ENCODE measurements at regions not wholly inside any gene's neighbourhood (a gene's known extent, or its start where the extent isn't known, plus 50 kb on each side); places are given as distances from the start of the nearest gene placed in this dataset.

DNA sequence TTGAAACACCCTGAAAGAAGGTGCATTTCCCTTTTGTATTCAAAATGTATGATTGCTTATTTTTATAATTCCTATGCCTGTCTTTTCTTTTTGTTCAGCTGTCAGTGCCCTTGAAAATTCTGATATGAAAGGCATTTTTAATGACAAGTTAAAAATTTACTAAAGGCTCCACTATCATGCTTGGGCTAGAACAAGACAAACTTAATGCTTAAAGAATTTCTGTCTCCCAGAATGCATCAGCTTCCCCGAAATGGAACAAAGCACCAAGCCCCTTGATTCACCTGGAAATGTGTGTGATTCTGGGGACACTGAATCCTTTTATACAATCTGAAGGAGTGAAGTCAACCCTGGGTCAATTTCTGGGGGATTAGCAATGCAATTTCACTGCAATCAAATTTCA, 457.5 kb downstream of the LMO4 start:
- Mint-ChIP-seq H3K36me3 (ENCODE audit: low read depth) (no peaks in the 10 kb centered on the region), H3K27me3 (ENCODE audit: insufficient read depth) (peaks cover 4% of the 10 kb centered on the region), H3K4me1 (ENCODE audit: low read depth) (no peaks in the 10 kb centered on the region), H3K27ac (no peak overlapping the region), H3K4me3 (no peak overlapping the region), H3K9me3 (no peaks in the 10 kb centered on the region)
- intact Hi-C loops (cut with micrococcal nuclease), result no loop called here
- DNase-seq (ENCODE audit: low spot score), result no peak

DNA sequence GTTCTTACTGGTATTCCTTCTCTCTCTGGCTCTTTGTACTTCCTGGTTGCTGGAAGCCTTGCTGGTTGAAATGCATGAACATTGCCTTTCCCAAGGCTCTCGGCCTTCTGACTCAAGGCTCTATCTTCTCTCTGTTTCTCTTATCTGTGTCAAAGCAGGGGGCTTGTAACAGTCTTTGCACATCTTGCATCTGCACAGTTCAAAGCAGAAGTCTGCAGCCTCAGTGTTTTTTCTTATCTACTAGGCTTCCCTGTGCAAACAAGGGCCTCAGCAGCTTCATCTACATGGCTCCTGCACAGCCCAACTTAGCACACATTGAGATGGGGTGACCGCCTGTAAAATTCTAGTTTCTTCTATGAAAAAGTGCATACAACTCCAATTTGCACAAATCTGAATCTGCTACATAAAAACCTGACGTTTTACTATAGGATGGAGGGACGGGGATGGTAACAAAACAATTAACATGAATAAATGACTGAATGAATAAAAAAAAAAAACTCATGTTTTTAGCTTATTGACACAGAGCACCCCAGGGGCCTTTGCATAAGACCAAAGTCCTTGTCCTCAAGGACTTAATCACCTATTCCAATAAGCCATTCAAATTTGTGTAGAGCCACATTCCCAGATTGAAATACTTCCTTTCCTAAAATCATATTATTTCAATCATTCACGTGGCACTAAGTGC, 458.3 kb downstream of the LMO4 start:
- intact Hi-C loops (cut with micrococcal nuclease), result no loop called here
- Mint-ChIP-seq H3K9me3 (no peaks in the 10 kb centered on the region), H3K4me1 (ENCODE audit: low read depth) (no peaks in the 10 kb centered on the region), H3K4me3 (no peak overlapping the region), H3K36me3 (ENCODE audit: low read depth) (no peaks in the 10 kb centered on the region), H3K27me3 (ENCODE audit: insufficient read depth) (peaks cover 2% of the 10 kb centered on the region), H3K27ac (no peak overlapping the region)
- no peak for DNase-seq (ENCODE audit: low spot score)

DNA sequence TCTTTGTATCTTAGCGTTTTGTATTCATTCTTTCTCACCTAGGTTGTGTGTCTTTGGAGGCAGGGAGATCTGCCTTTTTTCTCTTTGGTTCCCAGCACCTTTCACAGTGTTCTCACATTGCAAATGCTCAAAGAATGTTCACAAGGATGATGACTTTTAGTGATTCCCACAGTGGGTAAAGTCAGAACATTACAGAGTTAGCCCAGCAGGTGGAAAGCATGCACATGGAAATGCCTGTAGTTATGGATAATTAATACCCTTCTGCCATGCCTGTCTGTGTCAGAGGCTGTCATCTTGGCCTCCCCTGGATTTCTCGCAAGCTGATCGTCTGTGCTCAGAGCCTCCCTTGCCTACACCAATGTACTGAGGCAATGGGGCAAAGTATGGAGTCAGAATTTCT, 458.9 kb downstream of the LMO4 start:
- Mint-ChIP-seq H3K4me1 (ENCODE audit: low read depth) (no peaks in the 10 kb centered on the region), H3K9me3 (no peaks in the 10 kb centered on the region), H3K36me3 (ENCODE audit: low read depth) (no peaks in the 10 kb centered on the region), H3K27me3 (ENCODE audit: insufficient read depth) (peaks cover 5% of the 10 kb centered on the region), H3K27ac (no peak overlapping the region), H3K4me3 (no peak overlapping the region)
- DNase-seq (ENCODE audit: low spot score), result no peak
- intact Hi-C loops (cut with micrococcal nuclease), result no loop called here

DNA sequence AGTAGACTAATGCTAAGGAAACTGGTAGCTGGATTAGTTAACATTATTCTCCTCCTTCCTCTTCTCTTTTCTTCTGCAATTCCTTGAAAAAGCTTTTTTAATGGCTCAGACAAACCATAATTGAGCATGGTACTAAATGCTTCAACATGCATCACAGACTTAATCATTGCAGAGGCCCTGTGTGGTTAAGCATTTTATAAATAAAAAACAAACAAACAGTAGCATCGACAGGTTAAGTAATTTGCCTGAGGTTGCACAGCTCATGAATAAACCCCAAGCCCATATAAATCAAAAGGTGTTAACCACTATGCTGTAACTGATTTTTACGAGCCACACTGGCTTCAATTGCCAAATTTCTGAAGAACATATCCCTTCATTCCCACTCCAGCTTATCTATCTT, 462.1 kb downstream of the LMO4 start:
- H3K27me3 Mint-ChIP-seq (ENCODE audit: insufficient read depth), result peaks cover 6% of the 10 kb centered on the region
- H3K4me1 Mint-ChIP-seq (ENCODE audit: low read depth), result no peaks in the 10 kb centered on the region
- no peak overlapping the region for H3K4me3 Mint-ChIP-seq
- intact Hi-C loops (cut with micrococcal nuclease), result no loop called here
- no peaks in the 10 kb centered on the region for H3K9me3 Mint-ChIP-seq
- no peaks in the 10 kb centered on the region for H3K36me3 Mint-ChIP-seq (ENCODE audit: low read depth)
- no peak overlapping the region for H3K27ac Mint-ChIP-seq
- no peak for DNase-seq (ENCODE audit: low spot score)

DNA sequence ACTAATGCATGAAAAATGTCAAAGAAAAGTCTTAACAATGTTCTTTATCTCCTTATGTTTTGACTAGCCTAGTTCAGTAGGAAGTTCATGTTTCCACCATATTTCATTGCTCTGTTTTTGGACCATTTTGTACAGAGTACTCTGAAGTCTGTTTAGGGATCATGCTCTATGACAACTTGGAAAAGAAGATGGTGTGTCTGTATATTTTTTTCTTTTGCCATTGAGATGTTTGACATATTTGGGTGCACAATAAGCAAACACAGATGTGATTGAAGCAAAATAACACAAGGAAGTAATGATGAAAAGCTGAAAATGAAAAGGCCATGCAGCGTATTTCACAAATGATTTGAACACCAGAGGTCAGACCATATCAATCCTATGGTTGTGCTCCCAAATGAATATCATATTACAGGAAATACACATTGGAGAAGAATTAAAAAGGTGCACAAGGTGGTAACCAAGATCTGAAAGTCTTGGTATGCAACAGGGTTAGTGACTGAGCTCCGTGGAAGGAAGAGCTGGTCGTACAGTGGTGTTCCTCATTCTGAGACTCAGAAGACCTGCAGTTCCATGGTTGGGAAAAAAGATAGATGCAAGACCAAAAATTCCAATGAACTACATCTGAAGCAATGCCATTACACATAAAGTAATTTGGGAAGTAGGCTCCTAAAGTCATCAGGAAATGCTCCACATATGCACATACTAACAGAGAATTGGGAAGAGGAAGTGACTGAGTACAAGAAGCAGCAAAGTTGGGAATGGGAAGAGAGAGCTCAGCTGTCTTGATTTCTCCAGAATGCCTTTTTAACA, 463.5 kb downstream of the LMO4 start:
- H3K4me1 Mint-ChIP-seq (ENCODE audit: low read depth), result no peaks in the 10 kb centered on the region
- H3K9me3 Mint-ChIP-seq, result no peaks in the 10 kb centered on the region
- no peak for DNase-seq (ENCODE audit: low spot score)
- peaks cover 6% of the 10 kb centered on the region for H3K27me3 Mint-ChIP-seq (ENCODE audit: insufficient read depth)
- intact Hi-C loops (cut with micrococcal nuclease), result no loop called here
- no peak overlapping the region for H3K4me3 Mint-ChIP-seq
- H3K36me3 Mint-ChIP-seq (ENCODE audit: low read depth), result no peaks in the 10 kb centered on the region
- no peak overlapping the region for H3K27ac Mint-ChIP-seq

DNA sequence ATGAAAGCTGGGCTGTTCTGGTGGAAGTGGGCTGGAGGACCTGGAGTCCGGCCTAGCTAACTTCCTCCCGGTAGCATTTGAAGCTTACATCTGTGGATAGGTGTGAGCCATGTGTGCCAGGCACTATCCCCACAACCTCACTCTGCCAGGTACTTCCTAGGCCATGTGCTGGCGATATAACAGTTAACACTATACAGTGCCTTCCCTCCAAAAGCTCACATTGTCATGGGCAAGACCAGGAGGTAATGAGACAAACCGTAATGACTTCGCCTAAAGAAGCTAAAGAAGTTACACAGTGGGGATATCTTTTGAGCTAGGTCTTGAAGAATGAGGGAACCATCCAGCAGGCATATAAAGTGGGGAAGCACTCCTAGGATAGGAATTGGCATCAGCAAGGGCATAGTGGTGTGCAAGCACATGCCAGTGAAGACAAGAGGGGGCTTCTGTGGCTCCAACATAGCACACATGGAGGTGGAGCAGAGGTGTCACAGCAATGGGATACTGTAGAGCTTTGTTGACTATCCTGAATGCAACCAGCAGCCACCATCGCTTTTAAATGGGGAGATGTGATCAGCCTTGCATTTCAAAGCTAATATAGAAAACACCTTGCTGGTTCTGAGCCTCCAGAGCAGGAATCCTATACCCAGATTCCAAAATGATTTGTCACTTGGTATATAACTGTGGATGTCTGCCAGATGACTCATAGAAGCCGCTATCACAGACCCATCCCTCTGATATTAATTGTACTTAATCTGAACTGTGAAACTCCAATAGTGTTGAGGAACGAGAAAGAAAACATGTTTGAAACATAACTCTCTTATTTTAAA, 466.3 kb downstream of the LMO4 start:
- Mint-ChIP-seq H3K4me3 (no peak overlapping the region), H3K9me3 (no peaks in the 10 kb centered on the region), H3K27ac (no peak overlapping the region), H3K27me3 (ENCODE audit: insufficient read depth) (peaks cover 4% of the 10 kb centered on the region), H3K4me1 (ENCODE audit: low read depth) (no peaks in the 10 kb centered on the region), H3K36me3 (ENCODE audit: low read depth) (no peaks in the 10 kb centered on the region)
- DNase-seq (ENCODE audit: low spot score), result no peak
- intact Hi-C loops (cut with micrococcal nuclease), result no loop called here

DNA sequence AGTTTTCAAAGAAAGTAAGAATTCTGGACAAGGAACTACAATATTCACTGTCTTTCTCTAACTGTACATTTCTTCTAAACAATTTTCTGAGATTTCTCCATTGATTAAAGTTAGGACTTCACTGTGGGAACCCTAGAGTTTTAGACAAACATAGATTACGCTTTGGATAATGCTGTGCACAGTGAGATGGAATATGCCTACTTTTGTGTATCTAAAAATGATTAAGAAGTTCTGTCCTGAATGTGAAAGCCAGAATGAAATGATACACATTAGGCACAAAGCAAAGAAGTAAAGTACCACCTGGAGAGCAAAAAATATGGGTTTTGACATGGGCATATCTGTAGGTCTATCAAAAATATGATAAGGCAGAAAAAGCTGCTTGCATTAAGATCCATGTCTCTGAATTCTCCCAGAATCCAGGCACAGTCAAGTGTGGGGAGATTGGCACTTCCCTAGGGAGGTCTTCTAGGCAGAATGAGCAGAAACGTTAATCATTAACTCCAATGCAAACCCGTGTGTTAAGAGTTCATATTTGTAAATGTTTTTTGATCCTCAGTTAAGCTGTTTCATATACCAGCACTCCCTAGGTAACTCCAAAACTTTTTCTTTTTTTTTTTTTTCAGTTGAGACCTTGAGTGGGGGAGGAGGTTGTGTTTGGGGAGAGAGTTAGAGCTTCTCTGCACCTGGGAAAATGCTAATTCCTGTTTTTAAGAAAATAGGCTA, 467.1 kb downstream of the LMO4 start:
- H3K4me3 Mint-ChIP-seq, result no peak overlapping the region
- no peak overlapping the region for H3K27ac Mint-ChIP-seq
- no peaks in the 10 kb centered on the region for H3K9me3 Mint-ChIP-seq
- H3K27me3 Mint-ChIP-seq (ENCODE audit: insufficient read depth), result peaks cover 4% of the 10 kb centered on the region
- H3K36me3 Mint-ChIP-seq (ENCODE audit: low read depth), result no peaks in the 10 kb centered on the region
- intact Hi-C loops (cut with micrococcal nuclease), result no loop called here
- DNase-seq (ENCODE audit: low spot score), result no peak
- no peaks in the 10 kb centered on the region for H3K4me1 Mint-ChIP-seq (ENCODE audit: low read depth)

DNA sequence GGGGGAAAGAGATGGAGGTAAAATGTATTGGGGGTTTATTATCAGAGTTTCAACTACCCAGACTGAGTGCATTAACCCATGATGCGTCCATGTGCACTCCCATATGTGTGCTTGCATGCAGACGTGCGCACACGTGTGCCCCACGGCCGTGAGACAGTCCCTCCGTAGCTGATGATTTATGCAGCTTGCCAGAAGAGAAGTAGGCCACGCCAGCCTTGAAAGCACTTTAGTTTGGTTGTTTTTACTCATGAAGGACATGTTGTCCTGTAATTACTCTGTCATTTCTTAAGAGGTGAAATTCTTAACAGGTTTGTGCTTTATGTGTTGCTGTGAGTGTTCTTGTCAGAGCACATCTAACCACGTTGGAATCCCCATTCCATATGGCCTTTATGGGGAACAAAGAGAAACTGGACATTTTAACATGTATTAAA, 467.8 kb downstream of the LMO4 start:
- H3K36me3 Mint-ChIP-seq (ENCODE audit: low read depth), result no peaks in the 10 kb centered on the region
- H3K27ac Mint-ChIP-seq, result no peak overlapping the region
- H3K27me3 Mint-ChIP-seq (ENCODE audit: insufficient read depth), result peaks cover 4% of the 10 kb centered on the region
- no peaks in the 10 kb centered on the region for H3K9me3 Mint-ChIP-seq
- H3K4me3 Mint-ChIP-seq, result no peak overlapping the region
- intact Hi-C loops (cut with micrococcal nuclease), result no loop called here
- H3K4me1 Mint-ChIP-seq (ENCODE audit: low read depth), result no peaks in the 10 kb centered on the region
- no peak for DNase-seq (ENCODE audit: low spot score)

DNA sequence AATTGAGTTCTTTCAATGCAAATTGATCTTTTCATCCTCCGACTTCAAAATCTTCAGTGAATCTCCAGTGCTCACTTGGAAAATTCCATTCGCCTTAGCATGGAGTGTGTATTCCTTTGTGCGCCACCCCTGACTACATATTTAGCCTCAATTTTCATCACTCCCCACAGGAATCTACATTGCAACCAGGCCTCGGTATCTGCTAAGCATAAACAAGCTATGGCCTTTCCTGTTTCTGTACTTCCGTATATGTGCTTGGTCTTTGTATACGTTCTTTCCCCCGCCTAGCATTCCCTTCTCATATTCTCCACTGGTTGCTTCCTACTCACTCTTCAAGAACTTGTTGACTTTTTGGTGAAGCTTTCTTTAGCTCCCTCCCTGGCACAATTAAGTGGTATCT, 470.8 kb downstream of the LMO4 start:
- H3K4me1 Mint-ChIP-seq (ENCODE audit: low read depth), result no peaks in the 10 kb centered on the region
- H3K4me3 Mint-ChIP-seq, result no peak overlapping the region
- H3K27me3 Mint-ChIP-seq (ENCODE audit: insufficient read depth), result peaks cover 4% of the 10 kb centered on the region
- DNase-seq (ENCODE audit: low spot score), result no peak
- H3K27ac Mint-ChIP-seq, result no peak overlapping the region
- intact Hi-C loops (cut with micrococcal nuclease), result no loop called here
- no peaks in the 10 kb centered on the region for H3K9me3 Mint-ChIP-seq
- no peaks in the 10 kb centered on the region for H3K36me3 Mint-ChIP-seq (ENCODE audit: low read depth)

DNA sequence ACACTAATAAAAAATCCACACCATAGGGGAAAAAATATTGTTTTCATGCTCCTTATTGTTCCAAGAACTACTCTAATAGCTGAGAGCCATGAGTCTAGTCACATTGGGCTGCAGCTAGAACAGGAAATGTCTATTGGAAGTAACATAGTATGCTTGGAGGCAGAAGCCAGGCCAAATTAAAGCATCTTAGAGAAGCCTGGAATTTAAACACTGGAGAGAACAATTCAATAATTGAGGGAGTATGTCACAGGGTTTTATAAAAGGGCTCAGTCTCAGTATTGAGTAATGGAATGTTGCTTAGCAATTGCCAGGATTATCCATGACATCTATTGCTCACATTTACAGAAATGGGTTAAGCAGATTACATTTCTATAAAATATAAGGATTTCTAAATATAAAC, 471.3 kb downstream of the LMO4 start:
- Mint-ChIP-seq H3K4me3 (no peak overlapping the region), H3K9me3 (no peaks in the 10 kb centered on the region), H3K4me1 (ENCODE audit: low read depth) (no peaks in the 10 kb centered on the region), H3K36me3 (ENCODE audit: low read depth) (no peaks in the 10 kb centered on the region), H3K27ac (no peak overlapping the region), H3K27me3 (ENCODE audit: insufficient read depth) (peaks cover 4% of the 10 kb centered on the region)
- no peak for DNase-seq (ENCODE audit: low spot score)
- intact Hi-C loops (cut with micrococcal nuclease), result no loop called here

DNA sequence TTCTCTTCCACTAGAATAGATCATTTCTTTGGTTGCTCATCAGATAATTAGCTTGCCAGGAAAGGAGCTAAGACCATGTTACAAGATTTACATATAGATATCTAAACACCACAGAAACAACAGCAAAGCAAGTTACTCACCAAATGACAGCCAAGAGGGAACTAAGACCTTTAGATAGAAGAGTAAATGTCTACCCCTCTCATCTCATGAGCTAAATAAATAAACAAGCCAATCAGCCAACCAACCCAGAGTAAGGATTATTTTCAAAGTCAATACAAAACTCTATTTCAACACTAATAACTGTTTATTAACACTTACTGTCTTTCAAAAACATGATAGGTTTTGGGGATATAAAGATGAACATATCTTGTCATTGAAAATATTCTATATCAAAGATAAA, 474.7 kb downstream of the LMO4 start:
- no peak overlapping the region for H3K4me3 Mint-ChIP-seq
- no peaks in the 10 kb centered on the region for H3K9me3 Mint-ChIP-seq
- H3K36me3 Mint-ChIP-seq (ENCODE audit: low read depth), result no peaks in the 10 kb centered on the region
- H3K27me3 Mint-ChIP-seq (ENCODE audit: insufficient read depth), result peaks cover 9% of the 10 kb centered on the region
- no peak overlapping the region for H3K27ac Mint-ChIP-seq
- DNase-seq (ENCODE audit: low spot score), result no peak
- no peaks in the 10 kb centered on the region for H3K4me1 Mint-ChIP-seq (ENCODE audit: low read depth)
- intact Hi-C loops (cut with micrococcal nuclease), result no loop called here

DNA sequence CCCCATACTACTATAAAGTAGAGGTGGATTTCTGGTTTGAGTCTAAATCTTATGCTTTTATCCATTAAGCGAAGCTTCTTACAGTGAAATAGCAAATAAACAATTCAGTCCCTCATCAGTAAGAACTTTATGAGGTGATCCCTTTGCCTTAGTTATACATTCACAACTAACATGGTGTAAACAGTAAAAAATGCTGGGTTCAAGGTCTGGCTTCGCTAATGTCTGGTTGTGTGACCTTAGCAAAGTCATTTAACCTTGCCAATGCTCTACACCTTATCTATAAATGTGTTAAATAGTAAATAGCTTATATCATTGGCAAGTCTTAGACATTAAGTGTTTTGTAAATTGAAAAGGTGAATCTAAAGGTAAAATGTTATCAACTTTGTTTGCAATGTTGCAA, 475.4 kb downstream of the LMO4 start:
- no peak for DNase-seq (ENCODE audit: low spot score)
- Mint-ChIP-seq H3K9me3 (no peaks in the 10 kb centered on the region), H3K27ac (no peak overlapping the region), H3K4me3 (no peak overlapping the region), H3K27me3 (ENCODE audit: insufficient read depth) (peaks cover 9% of the 10 kb centered on the region), H3K4me1 (ENCODE audit: low read depth) (no peaks in the 10 kb centered on the region), H3K36me3 (ENCODE audit: low read depth) (no peaks in the 10 kb centered on the region)
- intact Hi-C loops (cut with micrococcal nuclease), result no loop called here

All from activated T-helper 1 cell treated with anti-CD3 and anti-CD28 coated beads, Interleukin-12 subunit alpha, Interleukin-12 subunit beta, Interleukin-2, Interleukin-4 antibody, amounts not matched to agents 30 ng/mL and 10 ng/mL and 1 ng/mL, durations not matched to agents 14 hours and 24 hours and 36 hours (primary cell).